ENCODE measurements at regions not wholly inside any gene's neighbourhood (a gene's known extent, or its start where the extent isn't known, plus 50 kb on each side); places are given as distances from the start of the nearest gene placed in this dataset.

GRCh38 chr15:70172566-70173225 lies 75.0 kb upstream of the TLE3 start:
- no peak for TF ChIP-seq CTCF (IDR thresholded peaks at IDR 0.05; ENCODE audit: borderline replicate concordance, insufficient read depth, low read depth, low read length)
- H3K4me3 ChIP-seq (ENCODE audit: low read depth, low read length): no peak overlapping the region

GRCh38 chr15:70172124-70172523 lies 74.4 kb upstream of the TLE3 start:
- no peak for TF ChIP-seq CTCF (IDR thresholded peaks at IDR 0.05; ENCODE audit: borderline replicate concordance, insufficient read depth, low read depth, low read length)
- no peak overlapping the region for H3K4me3 ChIP-seq (ENCODE audit: low read depth, low read length)

GRCh38 chr15:70171256-70171886 lies 73.7 kb upstream of the TLE3 start:
- no peak overlapping the region for H3K4me3 ChIP-seq (ENCODE audit: low read depth, low read length)
- no peak for TF ChIP-seq CTCF (IDR thresholded peaks at IDR 0.05; ENCODE audit: borderline replicate concordance, insufficient read depth, low read depth, low read length)

GRCh38 chr15:70170096-70170699 lies 72.5 kb upstream of the TLE3 start:
- no peak overlapping the region for H3K4me3 ChIP-seq (ENCODE audit: low read depth, low read length)
- TF ChIP-seq CTCF (IDR thresholded peaks at IDR 0.05; ENCODE audit: borderline replicate concordance, insufficient read depth, low read depth, low read length): no peak

GRCh38 chr15:70169147-70169546 lies 71.4 kb upstream of the TLE3 start:
- TF ChIP-seq CTCF (IDR thresholded peaks at IDR 0.05; ENCODE audit: borderline replicate concordance, insufficient read depth, low read depth, low read length): no peak
- H3K4me3 ChIP-seq (ENCODE audit: low read depth, low read length): no peak overlapping the region

GRCh38 chr15:70167155-70167554 lies 69.4 kb upstream of the TLE3 start:
- TF ChIP-seq CTCF (IDR thresholded peaks at IDR 0.05; ENCODE audit: borderline replicate concordance, insufficient read depth, low read depth, low read length): no peak
- no peak overlapping the region for H3K4me3 ChIP-seq (ENCODE audit: low read depth, low read length)

Measured in GM12875 (cell line).